Liver (tissue), 8 donors: ENCODE measurements at regions not wholly inside any gene's neighbourhood (a gene's known extent, or its start where the extent isn't known, plus 50 kb on each side); places are given as distances from the start of the nearest gene placed in this dataset.

Experiments
- DNase-seq: peaks from one replicate; pipeline ENCODE4 v3.0.0-alpha.2; 2017; ENCODE audit warnings: low spot score
- H3K27ac ChIP-seq, 2 donors: one replicate each; pipeline ENCODE4 v1.7.0; 2013; ENCODE audit warnings: inconsistent platforms in 2 of 2, low read length in 2 of 2, control low read depth in 1 of 2, low read depth in 1 of 2, mild to moderate bottlenecking in 1 of 2
- H3K27me3 ChIP-seq, 4 donors: one replicate each; pipeline versions ENCODE4 v1.6.1 to v1.7.0; 2013; ENCODE audit warnings: low read length in 3 of 4, inconsistent platforms in 1 of 4, mild to moderate bottlenecking in 1 of 4, moderate library complexity in 1 of 4; ENCODE audit not compliant: control insufficient read depth in 4 of 4, insufficient read depth in 4 of 4
- H3K36me3 ChIP-seq, 4 donors: one replicate each; pipeline versions ENCODE4 v1.6.1 to v1.7.0; 2013; ENCODE audit warnings: low read length in 3 of 4, mild to moderate bottlenecking in 3 of 4, low read depth in 1 of 4, moderate library complexity in 1 of 4; ENCODE audit not compliant: control insufficient read depth in 4 of 4, insufficient read depth in 3 of 4
- H3K4me1 ChIP-seq, 4 donors: one replicate each; pipeline versions ENCODE4 v1.6.1 to v1.7.0; 2013; ENCODE audit warnings: low read length in 3 of 4, mild to moderate bottlenecking in 3 of 4, moderate library complexity in 1 of 4; ENCODE audit not compliant: control insufficient read depth in 4 of 4, insufficient read depth in 4 of 4
- H3K4me3 ChIP-seq, 3 donors: one replicate each; pipeline versions ENCODE4 v1.6.1 to v1.7.0; 2013; ENCODE audit warnings: low read length in 3 of 3, control low read depth in 1 of 3, low read depth in 1 of 3, mild to moderate bottlenecking in 1 of 3
- H3K9ac ChIP-seq, 2 donors: one replicate each; pipeline ENCODE4 v1.7.0; 2013; ENCODE audit warnings: low read length in 2 of 2, mild to moderate bottlenecking in 2 of 2, moderate library complexity in 2 of 2, control low read depth in 1 of 2, low read depth in 1 of 2
- H3K9me3 ChIP-seq, 4 donors: one replicate each; pipeline versions ENCODE4 v1.6.1 to v1.7.0; 2013; ENCODE audit warnings: low read length in 3 of 4; ENCODE audit not compliant: control insufficient read depth in 4 of 4
- ATF3 ChIP-seq: IDR thresholded peaks from 2 replicates; pipeline ENCODE4 v1.6.1; 2016; ENCODE audit warnings: antibody characterized with exemption
- CTCF ChIP-seq: fragments of 150-350 bp; IDR thresholded peaks from 2 replicates; pipeline ENCODE4 v1.5.1; 2017; ENCODE audit warnings: improper control_type of control experiment, low read depth, low read length; ENCODE audit not compliant: missing input control
- EGR1 ChIP-seq, 2 donors: IDR thresholded peaks; 2 replicates each; pipeline ENCODE4 v1.6.1; 2016 to 2018; ENCODE audit warnings: antibody characterized with exemption in 2 of 2, low read depth in 2 of 2
- FOXA2 ChIP-seq: IDR thresholded peaks from 2 replicates; pipeline ENCODE4 v1.6.1; 2016; ENCODE audit warnings: antibody characterized with exemption
- GABPA ChIP-seq, 2 donors: IDR thresholded peaks in 1 of 2; conservative IDR thresholded peaks in 1 of 2; 2 replicates each; pipeline ENCODE4 v1.6.1; 2016; ENCODE audit warnings: antibody characterized with exemption in 2 of 2, mild to moderate bottlenecking in 1 of 2, moderate library complexity in 1 of 2
- HNF4A ChIP-seq, 2 donors: conservative IDR thresholded peaks; 2 replicates each; pipeline ENCODE4 v1.6.1; 2016; ENCODE audit warnings: antibody characterized with exemption in 2 of 2, mild to moderate bottlenecking in 2 of 2
- HNF4G ChIP-seq: IDR thresholded peaks from 2 replicates; pipeline ENCODE4 v1.6.1; 2016; ENCODE audit warnings: antibody characterized with exemption
- JUND ChIP-seq, 2 donors: IDR thresholded peaks; 2 replicates each; pipeline ENCODE4 v1.6.1; 2016; ENCODE audit warnings: antibody characterized with exemption in 2 of 2
- NR2F2 ChIP-seq: IDR thresholded peaks from 2 replicates; pipeline ENCODE4 v1.6.1; 2016; ENCODE audit warnings: antibody characterized with exemption
- RAD21 ChIP-seq, 2 donors: IDR thresholded peaks; 2 replicates each; pipeline ENCODE4 v1.6.1; 2016; ENCODE audit warnings: antibody characterized with exemption in 2 of 2, mild to moderate bottlenecking in 2 of 2
- REST ChIP-seq: IDR thresholded peaks from 2 replicates; pipeline ENCODE4 v1.6.1; 2016; ENCODE audit warnings: antibody characterized with exemption, mild to moderate bottlenecking
- TAF1 ChIP-seq: conservative IDR thresholded peaks from 2 replicates; pipeline ENCODE4 v1.6.1; 2016; ENCODE audit warnings: antibody characterized with exemption, mild to moderate bottlenecking
- YY1 ChIP-seq: IDR thresholded peaks from 2 replicates; pipeline ENCODE4 v1.6.1; 2016; ENCODE audit warnings: antibody characterized with exemption, mild to moderate bottlenecking
- ZBTB33 ChIP-seq: IDR thresholded peaks from 2 replicates; pipeline ENCODE4 v1.6.1; 2016; ENCODE audit warnings: antibody characterized with exemption
- WGBS: extraction: QIAGEN DNeasy Blood & Tissue Kit; methylation state at CpG from one replicate; pipeline ENCODE4 v1.1.7; 2013; 5-methylcytosine and 5-hydroxymethylcytosine counted together
- TF ChIP-seq, protein P1 (sequence below): IDR thresholded peaks from 2 replicates; pipeline ENCODE4 v1.6.1; 2016; ENCODE audit warnings: antibody characterized with exemption
- donor health status: healthy.
- donor health status: healthy.
- donor health status: healthy.
- donor health status: healthy.
- donor health status: healthy.

- no peak for TF ChIP-seq REST
Observed at GRCh38 chr12:45611061-45611460, 118.4 kb upstream of the ARID2 start (continued).

GRCh38 chr12:45611495-45611894, 118.0 kb upstream of the ARID2 start:
- TF ChIP-seq HNF4G (no peak), ZBTB33 (no peak), RAD21 (IDR thresholded peaks at IDR 0.05) (no peak), FOXA2 (no peak), NR2F2 (no peak), YY1 (no peak), EGR1 (IDR thresholded peaks at IDR 0.05; ENCODE audit: low read depth in 2 of 2) (no peak), HNF4A (conservative IDR thresholded peaks at IDR 0.05) (no peak), GABPA (IDR thresholded peaks at IDR 0.05 in 1 of 2, conservative IDR thresholded peaks at IDR 0.05 in 1 of 2) (no peak), ATF3 (no peak), CTCF (no peak), JUND (IDR thresholded peaks at IDR 0.05) (no peak), TAF1 (no peak)
- TF ChIP-seq, protein P1, sequence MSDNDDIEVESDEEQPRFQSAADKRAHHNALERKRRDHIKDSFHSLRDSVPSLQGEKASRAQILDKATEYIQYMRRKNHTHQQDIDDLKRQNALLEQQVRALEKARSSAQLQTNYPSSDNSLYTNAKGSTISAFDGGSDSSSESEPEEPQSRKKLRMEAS: no peak
- WGBS: 82% methylated on average over 5 of the region's 5 CpGs
- Histone ChIP-seq H3K4me1 (no peaks in the 10 kb centered on the region), H3K9ac (no peak overlapping the region), H3K9me3 (no peaks in the 10 kb centered on the region), H3K27me3 (no peaks in the 10 kb centered on the region), H3K36me3 (no peaks in the 10 kb centered on the region), H3K4me3 (no peak overlapping the region), H3K27ac (no peak overlapping the region)
- no peak for DNase-seq
